GM19239 (cell line): ENCODE measurements at regions not wholly inside any gene's neighbourhood (a gene's known extent, or its start where the extent isn't known, plus 50 kb on each side); places are given as distances from the start of the nearest gene placed in this dataset.

Experiments used
- DNase-seq: peaks from one replicate; pipeline ENCODE4 v3.0.0; 2011; ENCODE audit warnings: low spot score; ENCODE audit not compliant: insufficient read length
- FAIRE-seq: peaks from 2 replicates; lab custom pipeline; 2011; peaks lifted over from hg19 to GRCh38; lab: Jason Lieb, UNC

GRCh38 chr2:155839436-155839835 is 493.1 kb downstream of the NR4A2 start:
- no peak for DNase-seq
- no peak for FAIRE-seq

DNA sequence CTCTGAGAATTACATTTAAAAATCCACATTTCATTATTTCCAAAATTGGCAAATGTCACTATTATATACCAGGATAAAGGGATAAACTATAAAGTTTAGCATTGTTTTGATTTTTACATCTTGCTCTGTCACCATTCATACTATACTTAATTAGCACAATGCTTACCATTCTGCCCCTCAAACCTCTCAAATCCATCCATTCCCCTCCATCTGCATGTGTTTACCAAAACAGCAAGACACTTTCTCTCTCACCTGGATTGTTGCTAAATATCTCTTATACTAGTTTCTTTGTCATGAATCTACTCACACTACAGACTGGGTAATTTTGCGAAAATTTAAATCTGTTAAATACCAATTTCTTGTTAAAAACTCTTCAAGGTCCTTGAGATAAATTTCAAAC is 496.1 kb downstream of the NR4A2 start:
- DNase-seq (no peak), FAIRE-seq (no peak)

DNA sequence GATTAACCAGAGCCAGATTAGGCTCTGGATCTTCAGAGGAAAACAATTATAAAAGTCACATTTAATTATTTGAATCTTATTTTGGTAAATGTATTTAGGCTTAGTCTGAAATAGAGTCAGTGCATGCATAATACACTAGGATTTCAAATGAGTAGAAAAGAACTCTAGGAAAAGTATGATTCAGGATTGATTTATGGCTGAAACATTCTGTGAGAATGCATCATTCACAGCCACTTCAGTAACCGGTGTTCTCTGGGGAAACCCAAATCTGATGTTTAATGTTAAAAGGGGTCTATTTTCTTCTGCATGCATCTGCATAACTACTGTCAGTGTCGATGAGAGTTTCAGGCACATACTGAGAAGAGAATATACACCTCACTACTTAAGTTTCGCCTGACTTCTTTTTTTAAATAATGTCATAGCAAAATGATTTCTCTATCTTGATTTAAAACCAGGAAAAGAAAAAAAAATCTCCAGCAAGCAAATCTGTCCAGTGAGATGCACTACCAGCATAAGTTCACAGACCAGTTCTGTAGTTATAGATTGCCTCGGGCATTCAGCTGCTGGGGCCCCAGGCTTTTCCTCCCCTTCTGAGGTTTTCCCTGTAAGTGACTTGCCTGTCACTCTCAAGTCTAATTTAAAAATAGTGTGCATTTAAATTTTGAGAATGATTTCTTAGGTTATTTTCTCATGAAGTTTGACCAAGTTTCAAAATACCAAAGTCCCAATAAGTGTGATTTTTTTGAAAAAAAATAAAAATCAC is 501.5 kb downstream of the NR4A2 start:
- FAIRE-seq (no peak), DNase-seq (no peak)

- FAIRE-seq (no peak), DNase-seq (no peak)
These were observed 502.2 kb downstream of the NR4A2 start for GRCh38 chr2:155830351-155830750.

DNA sequence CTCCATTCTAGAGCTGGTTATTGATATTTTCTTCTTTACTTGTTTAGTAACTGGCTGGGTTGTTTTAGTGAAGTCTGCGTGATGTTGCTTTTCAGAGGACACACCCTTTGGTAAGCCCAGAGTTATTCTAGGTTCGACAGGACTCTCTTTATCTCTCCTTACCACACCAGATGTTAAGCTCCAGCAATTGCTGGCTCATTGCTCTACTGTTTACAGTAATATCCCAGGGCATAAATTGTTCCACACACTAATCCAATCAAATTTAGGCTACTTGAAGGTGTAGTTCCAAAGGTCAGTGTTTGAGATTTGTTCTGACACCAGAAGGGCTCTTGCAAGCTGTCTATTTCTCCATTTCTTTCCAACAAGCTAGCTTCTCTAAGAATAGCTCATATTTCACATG is 506.6 kb downstream of the NR4A2 start:
- no peak for DNase-seq

GRCh38 chr2:155815851-155816250 is 516.7 kb downstream of the NR4A2 start:
- DNase-seq: no peak
- no peak for FAIRE-seq

More for the DNA sequence above, 506.6 kb downstream of the NR4A2 start:
- no peak for FAIRE-seq

- DNase-seq: no peak
- no peak for FAIRE-seq
These were observed 517.2 kb downstream of the NR4A2 start for GRCh38 chr2:155815275-155815674.

DNA sequence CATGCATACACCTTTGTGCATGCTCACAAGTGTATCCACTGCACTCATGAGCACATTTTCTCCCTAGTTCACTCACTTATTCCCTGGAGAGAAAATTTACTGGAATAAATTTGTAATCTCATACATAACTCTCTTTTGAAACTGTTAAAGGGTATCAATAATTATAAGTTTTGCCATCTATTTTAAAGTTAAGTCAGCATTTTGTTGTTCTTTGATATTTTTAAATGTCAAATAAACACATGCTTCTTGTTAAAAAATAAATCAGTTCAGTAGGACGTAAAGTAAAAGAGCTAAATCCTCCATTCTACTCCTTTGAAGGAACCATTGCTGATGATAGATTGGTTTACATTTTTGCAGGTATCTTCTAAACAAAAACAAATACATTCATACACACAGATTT is 522.1 kb downstream of the NR4A2 start:
- DNase-seq (no peak), FAIRE-seq (no peak)

DNA sequence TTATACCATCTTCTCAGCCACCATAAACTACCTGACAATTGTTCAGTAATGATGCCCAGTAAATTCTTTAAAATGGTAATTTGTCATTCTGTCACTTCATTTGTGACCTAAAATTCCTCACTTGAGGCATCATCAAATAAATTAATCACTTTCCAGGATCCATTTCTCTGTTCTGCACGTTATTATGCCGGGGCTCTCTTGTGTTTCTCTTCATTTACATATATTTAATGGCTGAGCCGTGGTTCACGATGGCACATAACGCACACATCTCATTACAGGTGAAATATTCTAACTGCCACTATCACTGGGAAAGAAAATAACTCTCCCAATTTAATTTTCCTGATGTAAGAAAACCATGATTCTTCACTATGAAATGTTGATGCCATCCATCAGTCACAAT is 529.6 kb downstream of the NR4A2 start:
- no peak for FAIRE-seq

GRCh38 chr2:155792666-155793065 is 539.9 kb downstream of the NR4A2 start:
- FAIRE-seq: no peak
- no peak for DNase-seq

More for the DNA sequence above, 529.6 kb downstream of the NR4A2 start:
- no peak for DNase-seq

- FAIRE-seq: no peak
- DNase-seq: no peak
These were observed 562.0 kb downstream of the NR4A2 start for GRCh38 chr2:155770516-155770915.

DNA sequence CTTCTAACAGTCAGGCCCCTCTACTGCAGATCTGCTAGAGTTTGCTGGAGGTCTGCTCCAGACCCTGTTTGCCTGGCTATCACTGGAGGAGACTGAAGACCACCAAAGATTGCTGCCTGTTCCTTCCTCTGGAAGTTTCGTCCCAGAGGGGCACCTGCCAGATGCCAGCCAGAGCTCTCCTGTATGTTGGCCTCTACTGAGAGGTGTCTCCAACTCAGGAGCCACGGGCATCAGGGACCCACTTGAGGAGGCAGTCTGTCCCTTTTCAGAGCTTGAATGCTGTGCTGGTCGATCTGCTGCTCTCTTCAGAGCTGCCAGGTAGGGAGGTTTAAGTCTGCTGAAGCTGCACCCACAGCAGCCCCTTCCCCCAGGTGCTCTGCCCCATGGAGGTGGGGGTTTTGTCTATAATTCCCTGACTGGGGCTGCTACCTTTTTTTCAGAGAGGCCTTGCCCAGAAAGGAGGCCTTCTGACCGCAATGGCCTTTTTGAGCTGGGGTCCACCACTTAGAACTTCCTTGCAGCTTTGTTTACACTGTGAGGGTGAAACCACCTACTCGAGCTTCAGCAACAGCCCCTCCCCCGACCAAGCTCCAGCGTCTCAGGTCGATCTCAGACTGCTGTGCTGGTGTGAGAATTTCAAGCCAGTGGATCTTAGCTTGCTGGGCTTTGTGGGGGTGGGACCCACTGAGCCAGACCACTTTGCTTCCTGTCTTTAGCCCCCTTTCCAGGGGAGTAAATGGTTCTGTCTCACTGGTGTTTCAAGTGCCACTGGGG is 566.0 kb downstream of the NR4A2 start:
- DNase-seq (no peak), FAIRE-seq (no peak)

DNA sequence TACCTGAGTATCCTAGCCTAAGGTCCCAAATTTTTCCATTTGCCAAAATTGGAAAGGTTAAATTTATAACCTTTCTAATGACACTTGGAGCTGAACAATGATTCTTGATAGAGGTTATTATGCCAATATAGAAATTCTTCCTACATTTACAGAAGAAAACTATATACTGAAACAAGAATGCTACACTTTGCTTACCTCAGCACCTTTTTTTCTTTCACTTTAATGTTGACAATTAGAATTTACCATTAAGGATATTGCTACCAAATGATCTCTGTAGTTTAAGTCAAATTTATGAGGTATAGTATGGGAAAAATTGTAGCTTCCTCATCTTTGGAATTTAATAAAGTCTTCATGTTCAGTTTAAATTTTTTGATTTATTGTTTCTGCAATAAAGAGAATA is 577.0 kb downstream of the NR4A2 start:
- no peak for DNase-seq
- FAIRE-seq: no peak

- DNase-seq: no peak
- FAIRE-seq: no peak
These were observed 584.4 kb downstream of the NR4A2 start for GRCh38 chr2:155748131-155748530.

GRCh38 chr2:155747531-155747930 is 585.0 kb downstream of the NR4A2 start:
- no peak for FAIRE-seq
- DNase-seq: no peak

DNA sequence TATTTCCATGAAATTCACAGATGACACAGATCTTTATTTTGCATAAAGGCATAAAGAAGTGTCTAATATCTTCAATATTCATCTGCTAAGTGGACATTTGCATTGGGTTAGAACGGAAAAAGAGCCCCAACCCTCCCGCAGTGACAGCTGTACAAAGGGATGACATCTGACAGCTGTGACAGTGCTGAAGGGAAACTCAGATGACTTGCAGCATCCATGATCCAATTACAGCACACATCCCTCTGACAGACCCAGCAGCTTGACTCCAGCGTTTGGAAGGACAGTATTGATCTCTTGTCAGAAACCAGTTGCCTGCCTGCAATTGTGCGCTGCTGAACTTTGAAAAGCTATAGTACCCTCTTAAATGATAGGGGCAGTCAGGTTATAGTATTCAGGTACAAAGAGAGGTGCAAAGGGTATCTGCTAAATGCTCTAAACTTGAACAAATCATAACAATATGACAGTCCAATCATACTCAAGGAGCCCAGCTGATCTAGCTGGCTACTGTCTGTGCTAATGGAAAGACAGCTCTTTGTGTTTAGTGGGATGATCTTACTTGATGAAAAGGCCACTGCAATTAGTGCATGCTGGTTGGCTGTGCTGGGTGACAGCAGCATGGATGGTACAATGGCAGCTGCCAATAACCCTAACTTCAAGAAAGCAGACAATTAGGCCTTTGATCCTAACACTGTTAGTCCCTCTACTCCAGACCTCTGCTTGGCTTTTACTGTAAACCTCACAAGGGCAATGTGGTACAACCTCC is 599.2 kb downstream of the NR4A2 start:
- DNase-seq (no peak), FAIRE-seq (no peak)

DNA sequence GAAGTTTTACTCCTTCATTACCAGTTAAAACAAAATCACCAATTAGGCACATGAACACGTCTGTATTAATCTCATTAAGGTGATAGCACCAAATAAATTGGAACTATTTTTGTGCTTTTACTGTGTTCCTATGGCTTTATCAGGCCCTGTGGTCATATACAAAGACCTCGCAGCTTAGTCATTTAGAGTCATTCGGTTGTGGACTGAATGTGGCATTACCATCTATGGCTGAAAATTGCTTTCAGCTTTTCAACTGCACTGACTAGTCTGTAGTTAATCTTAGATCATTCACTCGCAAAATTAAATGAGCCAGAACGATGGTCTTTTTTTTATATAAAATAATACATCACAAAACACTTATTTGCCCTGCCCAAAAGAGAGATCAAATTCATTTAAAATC is 601.7 kb downstream of the NR4A2 start:
- FAIRE-seq (no peak), DNase-seq (no peak)

DNA sequence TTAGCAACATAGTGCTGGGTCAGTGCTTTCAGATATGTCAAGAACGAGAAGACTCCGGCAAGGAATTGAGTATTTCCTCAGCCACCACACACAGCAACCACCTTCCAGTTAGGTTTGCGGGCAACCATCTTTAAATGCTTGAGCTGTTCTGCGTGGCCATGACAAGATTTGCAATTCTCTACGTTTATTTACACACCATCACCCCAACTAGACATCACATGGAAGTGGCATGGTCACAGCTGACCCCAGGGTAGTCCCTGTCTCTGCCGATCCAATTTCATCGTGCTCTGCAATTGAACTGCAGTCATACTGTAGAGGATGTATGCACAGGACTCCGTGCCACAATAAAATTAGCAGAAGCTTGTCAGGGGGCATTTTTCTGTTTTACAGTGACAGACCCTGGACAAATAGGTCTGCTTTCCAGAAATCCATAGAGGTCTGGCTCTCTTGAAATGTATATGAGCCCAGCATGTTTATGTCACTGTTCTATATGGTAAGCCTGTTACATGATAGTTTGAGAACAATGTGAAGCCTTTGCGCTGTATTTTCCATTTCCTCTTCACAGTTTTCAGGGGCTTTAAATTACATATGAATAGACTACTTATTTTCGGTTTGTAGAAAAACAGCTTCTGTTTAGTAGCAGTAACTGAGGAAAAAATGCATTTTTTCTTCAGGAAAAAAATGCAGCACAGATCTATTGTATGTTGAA is 605.2 kb downstream of the NR4A2 start:
- no peak for DNase-seq
- no peak for FAIRE-seq

- DNase-seq (no peak), FAIRE-seq (no peak)
These were observed 610.2 kb downstream of the NR4A2 start for GRCh38 chr2:155722290-155722689.

GRCh38 chr2:155715705-155716104 is 616.8 kb downstream of the NR4A2 start:
- FAIRE-seq: no peak
- DNase-seq: no peak
